SK-MEL-5 (cell line): ENCODE measurements at regions not wholly inside any gene's neighbourhood (a gene's known extent, or its start where the extent isn't known, plus 50 kb on each side); places are given as distances from the start of the nearest gene placed in this dataset.

Source experiments
- DNase-seq: peaks from one replicate; pipeline ENCODE4 v3.0.0-alpha.2; 2016; ENCODE audit warnings: low read depth, low spot score
- in situ Hi-C: cut with HindIII; loops from 2 replicates; pipeline ENCODE4 v1.10.0; 2016; ENCODE audit warnings: low sequenced_read_pairs, high pct_unique_total_duplicates, low pct_unique_long_range_greater_than_20kb

DNA sequence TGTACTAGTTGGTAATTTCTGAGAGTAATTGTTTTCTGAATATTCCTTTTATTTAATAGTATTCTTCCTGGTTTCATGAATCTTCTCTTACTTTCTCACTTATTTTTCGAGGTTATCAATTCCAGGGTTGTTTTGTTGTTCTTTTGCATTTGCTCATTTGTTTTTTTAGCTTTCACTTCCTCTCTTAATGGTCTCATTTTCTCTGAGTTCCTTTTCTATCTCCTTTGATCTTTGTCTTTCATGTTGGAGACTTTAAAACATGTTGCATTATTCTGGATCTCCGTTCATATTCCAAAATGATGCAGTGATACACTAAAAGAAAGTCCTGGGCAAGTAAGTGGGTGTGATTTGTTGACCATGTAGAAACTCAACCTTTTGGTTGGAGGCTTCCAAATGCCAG lies 345.3 kb upstream of the SLC35B3 start:
- no peak for DNase-seq
- in situ Hi-C loops: loop anchor here (25.0 kb wide), 1 partner anchor 107 kb away; no protein-coding TSS in a partner anchor

DNA sequence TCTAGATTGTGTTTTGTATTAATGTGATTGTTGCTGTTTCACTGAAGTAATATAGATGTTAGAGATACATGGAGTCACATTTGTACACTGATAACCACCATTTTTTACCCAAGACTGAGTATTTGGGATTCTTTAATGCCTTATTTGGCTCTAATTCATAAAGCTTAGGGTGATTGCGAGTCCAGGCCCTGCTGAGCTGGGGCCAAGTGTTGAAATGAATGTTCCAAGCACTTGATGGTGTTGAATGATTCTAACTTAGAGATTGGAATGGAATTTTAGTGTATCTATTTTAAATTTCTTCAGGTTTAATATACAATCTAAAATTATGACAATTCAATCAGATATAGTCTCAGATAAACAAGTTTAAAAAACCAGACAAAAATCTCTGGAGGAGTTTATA lies 329.4 kb upstream of the SLC35B3 start:
- no peak for DNase-seq
- in situ Hi-C loops: no loop called here

GRCh38 chr6:8760951-8761350 lies 325.6 kb upstream of the SLC35B3 start:
- in situ Hi-C loops: no loop called here

DNA sequence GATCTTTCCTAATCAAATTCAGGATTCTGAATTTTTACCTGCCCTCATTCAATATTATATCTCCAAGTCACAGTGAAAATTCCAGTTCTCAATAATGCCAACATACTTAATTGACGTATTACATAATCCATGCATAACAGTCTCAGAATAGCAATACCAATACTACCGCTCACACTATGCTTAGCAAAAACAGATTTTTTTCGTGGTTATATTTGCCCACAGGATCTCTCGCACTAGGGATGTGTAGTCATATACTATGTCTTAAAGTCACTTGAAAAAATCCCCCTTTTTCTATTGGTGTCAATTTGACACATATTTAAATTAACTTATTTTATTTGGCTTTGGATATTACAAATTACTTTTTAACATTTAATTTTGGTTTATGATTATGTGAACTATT lies 323.1 kb upstream of the SLC35B3 start:
- in situ Hi-C loops: no loop called here
- DNase-seq: no peak

More at GRCh38 chr6:8760951-8761350, 325.6 kb upstream of the SLC35B3 start:
- no peak for DNase-seq

- in situ Hi-C loops: no loop called here
Observed at GRCh38 chr6:8750627-8751026, 315.3 kb upstream of the SLC35B3 start.

GRCh38 chr6:8749465-8749864 lies 314.1 kb upstream of the SLC35B3 start:
- no peak for DNase-seq
- in situ Hi-C loops: no loop called here

More at GRCh38 chr6:8750627-8751026, 315.3 kb upstream of the SLC35B3 start:
- DNase-seq: peak; percentile 16

DNA sequence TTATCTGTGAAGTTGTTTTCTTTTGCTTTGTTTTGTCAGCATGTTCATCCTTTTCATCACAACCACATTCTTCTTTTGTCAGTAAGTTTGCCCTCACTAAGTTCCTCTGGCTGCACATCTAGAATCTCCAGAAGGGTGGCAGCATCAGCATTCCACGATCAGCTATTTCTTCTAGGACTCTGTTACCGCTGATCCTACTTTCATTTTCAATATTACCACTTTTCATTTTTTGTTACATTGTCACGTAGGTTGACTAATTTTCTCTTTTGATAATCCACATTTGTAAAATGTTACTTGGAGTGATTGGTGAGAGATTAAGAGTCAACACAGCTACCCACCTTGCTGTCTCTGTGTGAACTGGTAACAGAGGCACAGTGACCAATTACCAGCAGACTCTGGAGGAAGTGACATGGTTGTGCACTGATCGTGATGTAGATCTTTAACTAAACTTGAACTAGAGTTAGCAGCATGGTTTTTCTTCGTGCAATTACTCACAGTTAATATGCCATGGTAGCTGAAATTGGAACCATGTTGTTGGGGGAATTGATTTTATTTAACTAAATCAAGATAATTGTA lies 307.9 kb upstream of the SLC35B3 start:
- peak; percentile 86 for DNase-seq

GRCh38 chr6:8739454-8739853 lies 304.1 kb upstream of the SLC35B3 start:
- in situ Hi-C loops: no loop called here
- DNase-seq: no peak

More for the DNA sequence above, 307.9 kb upstream of the SLC35B3 start:
- in situ Hi-C loops: no loop called here

GRCh38 chr6:8738951-8739350 lies 303.6 kb upstream of the SLC35B3 start:
- in situ Hi-C loops: no loop called here
- DNase-seq: no peak

DNA sequence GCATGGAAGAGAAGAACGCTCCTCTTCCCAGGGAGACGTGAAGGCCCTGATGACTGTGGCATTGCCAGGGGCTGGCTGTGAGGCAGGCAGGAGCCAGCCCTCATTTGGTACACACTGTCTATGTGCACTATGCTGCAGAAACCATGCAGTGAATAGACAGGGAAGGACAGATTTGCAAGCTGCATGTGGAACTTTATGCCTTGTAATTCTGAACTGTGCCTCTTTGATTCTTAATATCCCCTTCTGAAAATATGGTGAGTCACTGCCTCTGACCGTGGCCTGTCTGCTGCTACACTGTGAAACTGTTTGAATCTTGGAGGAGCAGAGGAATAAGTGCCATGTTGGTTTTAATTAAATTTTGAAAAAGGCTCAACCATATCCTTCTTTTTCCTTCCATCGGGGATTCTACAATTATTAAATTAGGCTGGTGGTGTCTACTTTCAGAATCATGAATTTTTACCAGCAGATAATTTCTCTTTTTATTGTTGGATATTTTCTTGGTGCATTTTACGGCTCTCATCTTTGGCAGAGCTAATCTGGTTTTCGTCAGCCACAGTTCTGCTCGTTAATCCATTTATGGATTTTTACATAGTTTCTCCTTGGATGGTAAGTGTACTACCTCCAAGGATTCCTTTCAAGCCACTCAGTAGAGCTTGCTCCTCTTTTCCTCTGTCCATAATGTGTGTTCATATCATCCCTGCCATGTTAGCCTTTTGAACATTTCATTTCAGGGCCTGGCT lies 301.0 kb upstream of the SLC35B3 start:
- in situ Hi-C loops: no loop called here
- peak; percentile 45 for DNase-seq

DNA sequence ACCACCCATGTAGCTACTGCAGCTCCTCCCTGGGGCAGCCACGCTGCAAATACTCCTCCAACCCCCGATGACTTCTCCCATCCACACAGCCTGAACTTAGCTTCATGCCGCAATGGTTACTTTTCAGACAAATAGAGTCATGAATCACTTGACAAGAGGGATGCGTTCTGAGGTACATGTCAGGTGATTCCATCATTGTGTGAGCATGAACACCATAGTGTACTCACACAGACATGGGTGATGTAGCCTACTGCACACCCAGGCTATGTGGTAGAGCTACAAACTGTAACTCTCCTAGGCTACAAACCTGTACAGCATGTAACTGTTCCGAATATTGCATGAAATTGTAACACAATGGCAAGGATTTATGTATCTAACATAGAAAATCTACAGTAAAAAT lies 298.5 kb upstream of the SLC35B3 start:
- DNase-seq: no peak
- in situ Hi-C loops: no loop called here

DNA sequence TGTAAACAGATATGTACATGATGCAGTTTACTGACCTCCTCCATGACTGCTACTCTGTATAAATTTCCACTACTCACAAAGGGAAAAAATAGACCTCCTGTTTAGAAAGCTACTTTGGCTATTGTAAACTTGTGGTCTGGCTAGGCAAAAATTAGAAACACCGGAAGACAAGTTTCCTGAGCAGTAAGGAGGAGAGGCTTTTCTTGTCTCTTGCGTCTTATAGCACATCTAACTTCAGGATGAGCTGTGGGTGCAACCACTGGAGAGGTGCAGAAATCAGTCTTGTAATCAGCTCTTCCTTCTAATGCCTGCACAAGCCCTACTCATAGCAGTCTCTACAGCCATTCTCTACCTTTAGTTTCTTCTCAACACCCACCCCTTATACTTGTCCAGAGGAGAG lies 296.5 kb upstream of the SLC35B3 start:
- DNase-seq: no peak
- in situ Hi-C loops: no loop called here

GRCh38 chr6:8710668-8711431 lies 275.5 kb upstream of the SLC35B3 start:
- DNase-seq: no peak
- in situ Hi-C loops: loop anchor here (25.0 kb wide), 1 partner anchor 526 kb away; no protein-coding TSS in a partner anchor

DNA sequence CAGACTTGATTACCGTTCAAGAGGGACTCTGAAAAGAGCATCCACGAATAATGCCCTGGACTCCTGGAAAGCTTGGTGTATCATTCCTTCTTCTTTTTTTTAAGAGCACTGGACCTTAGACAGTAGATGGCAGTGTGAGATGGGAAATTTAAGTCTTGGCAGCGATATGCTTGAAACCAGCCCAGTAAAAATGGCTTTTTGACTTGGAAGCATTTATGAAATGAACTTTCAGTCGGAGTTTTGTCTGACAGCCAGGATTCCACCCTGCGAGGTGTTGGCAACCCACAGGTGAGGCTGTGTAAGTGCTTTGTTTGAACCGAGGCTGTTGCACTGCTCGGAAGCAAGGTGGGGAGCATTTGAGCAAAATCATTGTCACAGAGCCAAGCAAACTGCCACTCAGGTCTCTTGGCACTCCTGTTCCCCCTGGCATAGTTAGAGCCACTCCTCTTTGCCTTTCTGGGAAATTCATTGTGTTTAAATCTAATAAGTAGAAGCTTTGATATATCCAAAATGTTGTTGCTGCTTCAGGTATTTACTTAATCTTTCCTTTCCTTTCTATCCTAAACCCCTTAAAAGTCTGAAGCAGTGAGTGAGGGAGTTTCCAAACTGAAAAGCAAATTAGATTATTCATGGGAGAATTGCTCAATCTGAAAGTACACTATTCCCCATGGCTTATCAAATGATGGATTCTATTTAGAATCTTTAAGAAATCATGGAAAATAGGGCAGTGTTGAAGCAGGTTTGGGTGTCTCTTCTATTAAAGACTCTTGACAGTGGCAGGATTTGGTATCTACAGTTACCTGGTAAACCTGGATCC lies 272.8 kb upstream of the SLC35B3 start:
- in situ Hi-C loops: loop anchor here (25.0 kb wide), 1 partner anchor 529 kb away; no protein-coding TSS in a partner anchor
- peak; percentile 91 for DNase-seq

DNA sequence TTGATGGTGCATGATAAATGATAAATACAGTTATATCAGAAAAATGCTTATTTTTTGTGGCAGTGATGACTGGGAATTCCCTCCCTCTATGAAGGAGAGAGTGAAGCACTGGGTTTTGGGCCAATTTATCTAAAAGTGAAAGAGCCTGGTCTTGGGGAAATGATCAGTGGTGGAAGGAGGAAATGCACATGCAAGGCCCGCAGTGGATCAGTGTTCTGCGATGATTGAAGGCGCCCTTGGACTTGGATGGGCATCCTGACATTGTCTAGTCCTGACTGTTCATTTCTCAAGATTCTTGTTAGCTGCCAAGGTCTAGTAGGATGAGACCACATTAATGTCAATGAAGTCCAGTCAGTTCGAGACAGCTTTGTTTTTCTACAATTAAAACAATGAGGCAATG lies 272.0 kb upstream of the SLC35B3 start:
- in situ Hi-C loops: loop anchor here (25.0 kb wide), 1 partner anchor 530 kb away; no protein-coding TSS in a partner anchor
- peak; percentile 35 for DNase-seq

GRCh38 chr6:8705435-8706020 lies 270.2 kb upstream of the SLC35B3 start:
- no peak for DNase-seq
- in situ Hi-C loops: loop anchor here (25.0 kb wide), 1 partner anchor 532 kb away; no protein-coding TSS in a partner anchor

DNA sequence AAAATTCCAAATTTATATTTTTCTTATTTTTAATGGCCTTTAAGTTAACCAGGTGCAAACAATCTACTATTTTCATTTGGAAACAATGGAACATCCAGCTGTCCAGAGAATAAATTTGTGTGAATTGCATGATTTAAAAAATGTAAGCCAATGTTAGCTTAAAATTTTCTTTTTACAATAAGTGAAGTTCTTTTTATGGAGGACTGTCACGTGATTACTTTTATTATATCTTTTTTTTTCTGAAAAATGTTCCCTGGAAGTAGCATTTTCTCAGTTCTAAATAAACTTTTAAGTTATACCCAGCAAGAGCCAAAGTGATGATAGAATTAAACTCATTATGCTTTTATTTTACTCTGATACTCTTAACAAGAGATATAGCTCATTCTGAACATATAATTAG lies 267.7 kb upstream of the SLC35B3 start:
- no peak for DNase-seq
- in situ Hi-C loops: loop anchor here (25.0 kb wide), 1 partner anchor 534 kb away; no protein-coding TSS in a partner anchor
